ENCODE measurements at regions not wholly inside any gene's neighbourhood (a gene's known extent, or its start where the extent isn't known, plus 50 kb on each side); places are given as distances from the start of the nearest gene placed in this dataset.

DNA sequence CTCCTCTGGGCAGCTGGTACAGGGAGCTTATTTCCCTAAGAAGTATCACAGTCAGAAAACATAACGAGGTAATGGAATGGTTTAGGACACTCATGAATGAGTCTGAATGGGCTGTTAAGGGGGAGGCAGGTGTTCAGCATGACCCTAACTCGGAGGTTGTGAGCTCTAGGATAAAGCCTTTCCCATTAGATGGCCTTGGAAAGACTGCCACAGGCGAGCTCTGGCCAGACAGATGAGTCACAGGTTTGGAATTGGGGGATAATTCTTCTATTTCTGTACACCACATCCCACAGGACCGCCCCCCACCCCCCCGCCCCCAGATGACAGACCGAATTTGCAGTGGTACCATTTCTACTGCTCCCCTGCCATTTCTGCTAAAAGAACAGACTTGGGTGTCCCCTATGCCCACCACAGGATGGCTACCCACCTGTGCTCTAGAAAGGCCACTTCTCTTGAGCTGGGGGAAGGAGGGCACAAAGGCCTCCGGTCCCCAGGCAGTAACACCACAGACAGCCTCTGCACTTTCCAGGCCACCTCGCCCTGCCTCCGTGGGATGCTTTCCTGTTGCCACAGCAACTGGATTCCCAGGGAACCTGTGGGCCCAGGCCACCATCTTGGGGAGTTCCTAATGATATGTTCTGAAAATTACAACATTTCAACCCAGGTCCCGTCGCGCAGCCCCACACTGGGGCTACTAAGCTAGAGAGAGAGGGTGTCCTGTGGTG lies 76.7 kb downstream of the TRIM29 start:
- Mint-ChIP-seq H3K9me3 (no peaks in the 10 kb centered on the region), H3K4me1 (ENCODE audit: low read depth) (no peaks in the 10 kb centered on the region), H3K36me3 (ENCODE audit: low read depth) (no peaks in the 10 kb centered on the region), H3K27ac (no peak overlapping the region), H3K27me3 (peaks cover 20% of the 10 kb centered on the region), H3K4me3 (no peak overlapping the region)
- intact Hi-C loops (cut with micrococcal nuclease): no loop called here

DNA sequence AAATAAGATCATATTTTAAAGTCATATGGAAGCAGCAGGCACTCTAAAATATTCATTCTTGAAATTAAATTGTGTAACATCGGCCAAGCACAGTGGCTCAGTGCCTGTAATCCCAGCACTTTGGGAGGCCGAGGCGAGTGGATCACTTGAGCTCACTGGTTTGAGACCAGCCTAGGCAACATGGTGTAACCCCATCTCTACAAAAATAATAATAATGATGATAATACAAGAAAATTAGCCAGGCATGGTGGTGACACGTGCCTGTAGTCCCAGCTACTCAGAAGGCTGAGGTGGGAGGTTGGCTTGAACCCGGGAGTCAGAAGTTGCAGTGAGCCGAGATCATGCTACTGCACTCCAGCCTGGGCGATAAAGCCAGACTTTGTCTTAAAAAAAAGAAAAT lies 77.4 kb downstream of the TRIM29 start:
- H3K27ac Mint-ChIP-seq: no peak overlapping the region
- no peaks in the 10 kb centered on the region for H3K36me3 Mint-ChIP-seq (ENCODE audit: low read depth)
- intact Hi-C loops (cut with micrococcal nuclease): no loop called here
- no peaks in the 10 kb centered on the region for H3K4me1 Mint-ChIP-seq (ENCODE audit: low read depth)
- H3K4me3 Mint-ChIP-seq: no peak overlapping the region
- no peaks in the 10 kb centered on the region for H3K9me3 Mint-ChIP-seq
- H3K27me3 Mint-ChIP-seq: peaks cover 20% of the 10 kb centered on the region

DNA sequence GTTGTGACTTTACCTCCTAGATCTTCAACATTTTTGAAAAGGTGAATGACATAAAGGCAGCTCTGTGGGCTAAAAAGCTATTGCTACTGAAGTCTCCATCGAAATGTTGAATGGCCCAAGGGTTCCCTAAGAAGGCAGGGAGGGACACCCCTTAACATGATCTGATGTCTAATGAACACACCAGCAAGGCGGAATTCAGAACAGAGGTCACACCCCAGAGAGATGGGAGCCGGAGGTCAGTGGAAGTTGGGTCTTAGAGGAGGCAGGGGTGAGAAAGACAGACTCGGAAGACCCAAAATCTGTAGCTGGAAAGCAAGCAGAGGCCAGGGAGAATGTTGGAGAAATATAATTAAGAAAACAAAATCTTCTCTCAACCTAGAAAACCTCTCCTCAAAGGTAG lies 79.0 kb downstream of the TRIM29 start:
- Mint-ChIP-seq H3K9me3 (no peaks in the 10 kb centered on the region), H3K27ac (no peak overlapping the region), H3K27me3 (peaks cover 15% of the 10 kb centered on the region), H3K36me3 (ENCODE audit: low read depth) (no peaks in the 10 kb centered on the region), H3K4me1 (ENCODE audit: low read depth) (no peaks in the 10 kb centered on the region), H3K4me3 (no peak overlapping the region)
- intact Hi-C loops (cut with micrococcal nuclease): no loop called here

DNA sequence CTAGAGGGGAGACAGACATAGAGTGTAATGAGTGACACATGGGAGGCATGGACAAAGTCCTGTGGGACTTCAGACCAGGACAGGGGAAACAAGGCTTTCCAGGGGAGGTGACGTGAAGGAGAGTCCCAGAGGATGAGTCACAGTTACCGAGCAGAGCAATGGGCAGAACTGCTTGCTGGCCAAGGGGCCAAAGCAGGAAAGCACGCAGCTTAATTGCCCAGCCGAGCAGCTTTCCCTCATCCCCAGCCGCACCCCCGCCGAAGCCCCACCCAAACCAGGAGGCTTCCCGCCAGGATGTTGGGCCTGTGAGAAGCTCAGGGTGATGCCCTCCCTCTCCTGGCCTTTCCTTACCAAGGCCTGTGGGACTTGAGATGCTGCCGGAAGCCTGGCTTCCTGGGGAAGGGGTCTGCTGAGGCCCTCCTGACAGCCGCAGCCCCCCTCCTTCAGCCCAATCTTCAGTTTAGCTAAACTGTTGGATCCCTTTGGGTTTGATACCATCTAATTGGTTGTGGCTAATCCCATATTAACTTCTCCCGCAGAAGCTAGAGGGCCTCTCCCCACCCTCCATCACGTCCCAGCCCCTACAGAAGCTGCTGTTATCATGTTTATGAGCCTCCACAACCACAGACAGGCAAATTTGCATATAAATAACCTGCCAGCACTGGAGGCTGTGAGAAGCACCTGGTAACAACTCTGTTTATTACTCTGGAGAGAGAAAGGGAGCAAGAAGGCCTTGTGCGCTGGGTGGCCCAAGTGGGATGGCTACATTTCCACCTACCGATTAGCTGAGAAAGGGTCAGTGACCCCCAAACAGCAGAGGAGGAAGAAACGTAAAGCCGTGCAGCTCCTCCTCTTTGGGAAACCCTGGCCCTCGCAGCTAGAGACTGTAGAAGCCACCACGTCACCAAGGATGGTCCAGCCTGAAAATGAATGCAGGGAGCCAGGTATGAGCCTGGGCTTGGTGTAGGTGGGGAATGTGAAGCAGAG lies 80.0 kb downstream of the TRIM29 start:
- H3K4me3 Mint-ChIP-seq: no peak overlapping the region
- H3K27me3 Mint-ChIP-seq: peaks cover 15% of the 10 kb centered on the region
- H3K4me1 Mint-ChIP-seq (ENCODE audit: low read depth): no peaks in the 10 kb centered on the region
- no peak overlapping the region for H3K27ac Mint-ChIP-seq
- intact Hi-C loops (cut with micrococcal nuclease): no loop called here
- H3K9me3 Mint-ChIP-seq: no peaks in the 10 kb centered on the region
- no peaks in the 10 kb centered on the region for H3K36me3 Mint-ChIP-seq (ENCODE audit: low read depth)

DNA sequence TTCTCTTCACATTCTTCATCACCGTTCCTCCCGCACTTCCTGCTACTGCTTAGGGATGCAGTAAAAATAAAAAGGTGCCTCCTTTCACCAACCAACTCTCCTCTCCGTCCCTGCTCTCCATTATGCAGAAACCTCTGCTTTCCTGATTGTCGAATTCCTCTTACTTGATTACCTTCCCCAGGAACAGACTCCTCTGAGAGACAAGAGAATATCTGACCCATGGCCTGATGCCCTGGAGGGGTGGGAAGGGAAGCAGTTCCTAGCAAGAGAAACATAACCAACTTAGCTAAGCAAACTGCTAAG lies 80.9 kb downstream of the TRIM29 start:
- H3K27me3 Mint-ChIP-seq: peaks cover 18% of the 10 kb centered on the region
- no peaks in the 10 kb centered on the region for H3K4me1 Mint-ChIP-seq (ENCODE audit: low read depth)
- no peak overlapping the region for H3K4me3 Mint-ChIP-seq
- no peak overlapping the region for H3K27ac Mint-ChIP-seq
- intact Hi-C loops (cut with micrococcal nuclease): no loop called here
- no peaks in the 10 kb centered on the region for H3K36me3 Mint-ChIP-seq (ENCODE audit: low read depth)
- no peaks in the 10 kb centered on the region for H3K9me3 Mint-ChIP-seq

DNA sequence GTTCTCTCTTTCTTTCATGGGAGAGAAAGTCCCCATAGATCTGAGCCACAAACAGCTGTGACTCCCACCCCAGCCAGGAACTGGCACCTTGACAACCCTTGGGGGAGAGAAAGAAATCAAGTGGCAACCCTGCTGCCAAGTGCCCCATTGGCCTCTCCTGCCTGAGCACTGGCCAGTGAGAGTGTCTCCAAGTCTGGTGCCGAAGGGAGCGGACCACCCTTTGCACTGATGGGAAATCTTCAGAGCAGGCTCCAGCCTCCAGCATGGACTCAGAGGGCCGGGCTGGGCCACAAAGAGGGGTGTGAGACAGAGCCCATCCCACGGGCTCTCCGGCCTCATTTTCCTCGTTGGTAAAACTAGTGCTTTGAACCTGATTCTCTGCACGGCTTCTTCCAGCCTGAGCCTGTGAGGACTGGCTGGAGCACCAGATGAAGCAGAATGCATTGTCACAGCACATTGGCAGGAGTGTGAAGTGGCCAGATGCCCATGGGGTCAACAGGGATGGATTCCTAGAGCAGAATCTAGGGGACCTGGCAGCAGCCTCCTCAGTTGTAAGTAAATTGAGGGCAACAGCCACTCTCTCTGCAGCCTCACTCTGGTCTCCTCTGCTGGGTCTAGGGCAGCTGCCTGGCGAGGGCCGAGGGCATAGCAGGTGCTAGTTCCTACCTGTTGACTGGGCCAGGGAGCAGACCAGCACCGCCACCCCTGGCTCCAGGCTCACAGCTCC lies 81.4 kb downstream of the TRIM29 start:
- no peaks in the 10 kb centered on the region for H3K4me1 Mint-ChIP-seq (ENCODE audit: low read depth)
- intact Hi-C loops (cut with micrococcal nuclease): no loop called here
- peaks cover 16% of the 10 kb centered on the region for H3K27me3 Mint-ChIP-seq
- no peak overlapping the region for H3K4me3 Mint-ChIP-seq
- H3K27ac Mint-ChIP-seq: no peak overlapping the region
- no peaks in the 10 kb centered on the region for H3K9me3 Mint-ChIP-seq
- no peaks in the 10 kb centered on the region for H3K36me3 Mint-ChIP-seq (ENCODE audit: low read depth)

DNA sequence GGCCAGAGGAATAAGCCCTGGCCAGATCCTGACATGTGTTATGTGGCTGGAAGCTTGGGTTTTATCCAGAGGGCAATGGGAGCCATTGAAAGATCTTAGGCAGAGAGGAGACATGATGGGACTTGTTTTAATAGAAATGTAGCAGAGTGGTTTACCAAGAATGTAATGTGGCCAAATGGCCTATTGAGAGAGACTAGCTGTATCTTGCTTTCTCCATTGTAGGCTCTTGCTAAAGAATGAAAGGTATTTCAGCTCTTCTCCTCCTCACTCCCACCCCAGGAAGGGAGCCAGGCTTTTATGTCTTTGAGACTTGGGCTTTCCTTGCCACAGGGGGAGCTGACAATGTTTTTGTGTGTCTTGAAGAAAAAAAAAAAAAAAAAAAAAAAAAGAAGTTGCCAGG lies 82.3 kb downstream of the TRIM29 start:
- intact Hi-C loops (cut with micrococcal nuclease): no loop called here
- peaks cover 14% of the 10 kb centered on the region for H3K27me3 Mint-ChIP-seq
- H3K4me3 Mint-ChIP-seq: no peak overlapping the region
- no peak overlapping the region for H3K27ac Mint-ChIP-seq
- H3K4me1 Mint-ChIP-seq (ENCODE audit: low read depth): no peaks in the 10 kb centered on the region
- no peaks in the 10 kb centered on the region for H3K9me3 Mint-ChIP-seq
- no peaks in the 10 kb centered on the region for H3K36me3 Mint-ChIP-seq (ENCODE audit: low read depth)

DNA sequence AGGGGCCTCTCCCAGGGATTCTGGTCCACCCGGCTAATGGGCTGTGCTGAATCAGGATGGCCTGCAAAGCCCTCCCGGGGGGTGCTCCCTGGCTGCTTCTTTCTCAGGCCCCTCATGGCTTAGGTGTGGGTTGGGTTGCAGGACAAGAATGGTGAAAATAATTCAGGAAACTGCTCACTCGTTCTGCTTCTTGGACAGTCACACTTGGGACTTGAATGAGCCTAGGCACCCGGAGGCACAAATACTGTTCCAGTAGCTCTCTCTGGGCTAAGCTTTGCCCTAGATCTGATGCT lies 83.2 kb downstream of the TRIM29 start:
- intact Hi-C loops (cut with micrococcal nuclease): no loop called here
- Mint-ChIP-seq H3K4me1 (ENCODE audit: low read depth) (no peaks in the 10 kb centered on the region), H3K27ac (no peak overlapping the region), H3K36me3 (ENCODE audit: low read depth) (no peaks in the 10 kb centered on the region), H3K4me3 (no peak overlapping the region), H3K27me3 (peaks cover 18% of the 10 kb centered on the region), H3K9me3 (no peaks in the 10 kb centered on the region)

DNA sequence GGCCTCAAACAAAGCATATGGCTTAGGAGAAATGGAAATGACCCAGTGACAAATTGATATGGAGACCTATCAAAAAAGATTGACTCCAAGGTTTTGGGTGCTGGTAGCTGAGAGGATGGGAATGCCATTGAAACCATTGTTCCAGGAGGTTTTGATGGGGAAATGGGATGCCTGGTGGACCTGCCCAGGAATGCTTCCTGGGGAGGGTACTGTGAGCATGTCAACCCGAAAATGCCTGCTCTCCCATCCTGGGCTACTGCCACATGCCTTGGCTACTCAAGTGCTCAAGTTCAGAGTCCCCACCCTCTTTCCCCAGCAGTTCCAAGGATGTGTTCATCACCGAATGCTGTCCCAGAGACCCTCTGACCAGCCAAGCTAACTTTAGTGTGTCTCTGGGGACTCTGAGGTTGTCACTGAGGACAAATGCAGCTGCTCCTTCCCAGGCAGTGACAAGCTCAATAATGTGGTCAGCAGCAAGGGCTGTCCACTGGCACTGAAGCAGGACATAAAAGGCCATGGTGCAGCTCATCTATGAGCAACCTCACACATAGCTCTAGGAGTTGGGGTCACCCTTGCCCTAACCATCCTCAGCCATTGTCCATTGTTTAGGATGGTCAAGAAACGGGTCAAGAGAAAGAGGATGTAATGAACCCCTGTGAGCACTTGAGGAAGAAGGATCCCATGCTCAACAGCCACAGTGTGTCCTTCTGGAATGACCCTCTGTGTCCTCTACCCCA lies 83.7 kb downstream of the TRIM29 start:
- Mint-ChIP-seq H3K9me3 (no peaks in the 10 kb centered on the region), H3K36me3 (ENCODE audit: low read depth) (no peaks in the 10 kb centered on the region), H3K27me3 (peaks cover 18% of the 10 kb centered on the region), H3K4me1 (ENCODE audit: low read depth) (no peaks in the 10 kb centered on the region), H3K27ac (no peak overlapping the region), H3K4me3 (no peak overlapping the region)
- intact Hi-C loops (cut with micrococcal nuclease): no loop called here

DNA sequence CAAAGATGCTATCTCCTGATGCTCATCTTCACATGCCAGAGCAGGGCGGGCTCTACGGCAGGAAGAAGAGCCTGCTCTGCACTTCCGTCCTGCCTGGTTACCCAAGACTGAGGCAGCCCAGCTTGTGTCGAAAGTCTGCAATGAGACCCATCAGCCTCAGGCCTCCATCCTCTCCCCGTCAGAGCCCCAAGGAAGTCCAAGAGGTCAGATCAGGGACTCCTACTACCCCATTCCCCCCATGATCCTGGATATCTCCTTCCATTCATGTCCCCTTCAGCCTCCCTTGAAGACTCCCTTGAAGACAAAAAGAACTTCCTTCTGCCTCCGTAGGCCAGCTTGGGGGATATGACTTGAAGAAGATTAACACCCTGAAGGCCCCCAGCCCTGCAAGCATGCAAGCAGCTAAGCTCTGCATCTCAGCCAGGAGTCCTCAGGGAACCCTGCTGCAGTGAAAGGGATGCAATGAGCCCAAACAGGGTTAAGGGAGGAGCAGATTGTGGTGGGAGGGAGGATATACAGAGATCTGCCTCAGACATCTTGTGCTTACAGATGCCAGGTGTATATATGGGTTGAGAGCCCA lies 85.6 kb downstream of the TRIM29 start:
- Mint-ChIP-seq H3K27me3 (peaks cover 18% of the 10 kb centered on the region), H3K4me1 (ENCODE audit: low read depth) (no peaks in the 10 kb centered on the region), H3K27ac (no peak overlapping the region), H3K36me3 (ENCODE audit: low read depth) (no peaks in the 10 kb centered on the region), H3K9me3 (peaks cover 8% of the 10 kb centered on the region), H3K4me3 (no peak overlapping the region)
- intact Hi-C loops (cut with micrococcal nuclease): no loop called here

DNA sequence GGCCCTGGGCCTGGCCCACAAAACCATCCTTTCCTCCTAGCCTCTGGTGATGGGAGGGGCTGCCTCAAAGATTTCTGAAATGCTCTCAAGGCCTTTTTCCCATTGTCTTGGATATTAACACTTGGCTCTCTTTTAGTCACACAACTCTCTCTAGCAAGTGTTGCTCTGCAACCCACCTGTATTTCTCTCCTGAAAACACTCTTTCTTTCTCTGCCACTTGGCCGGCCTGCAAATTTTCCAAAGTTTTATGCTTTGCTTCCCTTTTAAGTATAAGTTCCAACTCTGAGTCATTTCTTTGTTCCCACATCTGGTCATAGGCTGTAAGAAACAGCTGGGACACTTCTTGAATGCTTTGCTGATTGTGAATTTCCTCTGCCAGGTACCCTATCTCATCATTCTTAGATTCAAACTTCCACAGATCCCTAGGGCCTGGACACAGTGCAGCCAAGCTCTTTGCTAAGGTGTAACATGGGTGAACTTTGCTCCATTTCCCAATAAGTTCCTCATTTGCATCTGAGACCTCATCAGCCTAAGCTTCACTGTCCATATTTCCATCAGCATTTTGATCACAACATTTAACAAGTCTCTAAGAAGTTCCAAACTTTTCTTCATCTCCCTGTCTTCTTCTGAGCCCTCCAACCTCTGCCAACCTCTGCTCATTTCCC lies 93.8 kb downstream of the TRIM29 start:
- Mint-ChIP-seq H3K27ac (no peak overlapping the region), H3K9me3 (peaks cover 26% of the 10 kb centered on the region), H3K27me3 (peaks cover 16% of the 10 kb centered on the region), H3K4me3 (no peak overlapping the region), H3K4me1 (ENCODE audit: low read depth) (no peaks in the 10 kb centered on the region), H3K36me3 (ENCODE audit: low read depth) (no peaks in the 10 kb centered on the region)
- intact Hi-C loops (cut with micrococcal nuclease): no loop called here

DNA sequence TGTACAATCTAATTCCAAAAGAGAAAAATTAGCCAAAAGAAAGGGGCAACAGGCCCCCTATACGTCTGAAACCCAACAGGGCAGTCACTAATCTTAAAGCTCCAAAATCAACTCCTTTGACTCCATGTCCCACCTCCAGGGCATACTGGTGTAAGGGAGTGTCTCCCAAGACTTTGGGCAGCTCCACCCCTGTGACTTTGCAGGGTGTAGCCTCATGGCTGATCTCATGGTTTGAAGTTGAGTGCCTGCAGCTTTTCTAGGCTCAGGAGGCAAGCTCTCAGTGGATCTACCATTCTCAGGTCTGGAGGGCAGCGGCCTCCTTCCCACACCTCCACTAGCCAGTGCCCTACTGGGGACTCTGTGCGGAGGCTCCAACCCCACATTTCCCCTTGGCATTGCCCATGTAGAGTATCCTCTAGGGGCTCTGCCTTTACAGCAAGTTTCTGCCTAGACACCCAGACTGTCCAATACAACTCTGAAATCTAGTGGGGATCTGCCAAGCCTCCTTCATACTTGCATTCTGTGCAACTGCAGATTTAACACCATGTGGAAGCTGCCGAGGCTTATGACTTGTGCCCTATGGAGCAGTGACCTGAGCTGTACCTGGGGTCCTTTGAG lies 94.5 kb downstream of the TRIM29 start:
- Mint-ChIP-seq H3K9me3 (peaks cover 26% of the 10 kb centered on the region), H3K27me3 (peaks cover 16% of the 10 kb centered on the region), H3K27ac (no peak overlapping the region), H3K4me3 (no peak overlapping the region), H3K36me3 (ENCODE audit: low read depth) (no peaks in the 10 kb centered on the region), H3K4me1 (ENCODE audit: low read depth) (no peaks in the 10 kb centered on the region)
- intact Hi-C loops (cut with micrococcal nuclease): no loop called here

DNA sequence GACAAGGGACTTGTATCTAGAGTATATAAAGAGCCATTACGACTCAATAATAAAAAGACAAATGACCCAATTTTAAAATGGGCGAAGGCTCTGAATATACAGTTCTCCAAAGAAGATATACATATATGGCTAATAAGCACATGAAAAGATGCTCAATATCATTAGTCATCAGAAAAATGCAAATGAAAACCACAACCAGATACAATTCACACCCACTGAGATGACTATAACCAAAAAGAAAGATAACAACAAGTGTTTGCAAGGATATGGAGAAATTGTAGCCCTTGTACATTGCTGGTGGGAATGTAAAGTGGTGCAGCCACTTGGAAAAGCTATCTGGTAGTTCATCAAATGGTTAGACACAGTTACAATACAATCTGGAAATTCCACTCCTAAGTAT lies 96.3 kb downstream of the TRIM29 start:
- H3K27ac Mint-ChIP-seq: no peak overlapping the region
- no peak overlapping the region for H3K4me3 Mint-ChIP-seq
- H3K4me1 Mint-ChIP-seq (ENCODE audit: low read depth): no peaks in the 10 kb centered on the region
- no peaks in the 10 kb centered on the region for H3K36me3 Mint-ChIP-seq (ENCODE audit: low read depth)
- peaks cover 11% of the 10 kb centered on the region for H3K9me3 Mint-ChIP-seq
- intact Hi-C loops (cut with micrococcal nuclease): no loop called here
- H3K27me3 Mint-ChIP-seq: peaks cover 16% of the 10 kb centered on the region
